ENCODE measurements at regions not wholly inside any gene's neighbourhood (a gene's known extent, or its start where the extent isn't known, plus 50 kb on each side); places are given as distances from the start of the nearest gene placed in this dataset.
"Not testable (repeated sequence)": the region's sequence is repeated elsewhere in the genome, so short reads cannot be mapped to it uniquely, and the experiment has no call there.

- no peak for DNase-seq (ENCODE audit: low read depth in 2 of 2)
Measured at GRCh38 chr3:655824-656223, 437.0 kb upstream of the CNTN6 start.

- no peak for DNase-seq (ENCODE audit: low read depth in 2 of 2)
Measured at GRCh38 chr3:661356-661755, 431.5 kb upstream of the CNTN6 start.

GRCh38 chr3:674116-674515, 418.7 kb upstream of the CNTN6 start:
- no peak for DNase-seq (ENCODE audit: low read depth in 2 of 2)

- DNase-seq (ENCODE audit: low read depth in 2 of 2): no peak
Measured at GRCh38 chr3:675846-676245, 417.0 kb upstream of the CNTN6 start.

GRCh38 chr3:683770-684169, 409.1 kb upstream of the CNTN6 start:
- no peak for DNase-seq (ENCODE audit: low read depth in 2 of 2)

GRCh38 chr3:690770-691169, 402.1 kb upstream of the CNTN6 start:
- no peak for DNase-seq (ENCODE audit: low read depth in 2 of 2)

DNA sequence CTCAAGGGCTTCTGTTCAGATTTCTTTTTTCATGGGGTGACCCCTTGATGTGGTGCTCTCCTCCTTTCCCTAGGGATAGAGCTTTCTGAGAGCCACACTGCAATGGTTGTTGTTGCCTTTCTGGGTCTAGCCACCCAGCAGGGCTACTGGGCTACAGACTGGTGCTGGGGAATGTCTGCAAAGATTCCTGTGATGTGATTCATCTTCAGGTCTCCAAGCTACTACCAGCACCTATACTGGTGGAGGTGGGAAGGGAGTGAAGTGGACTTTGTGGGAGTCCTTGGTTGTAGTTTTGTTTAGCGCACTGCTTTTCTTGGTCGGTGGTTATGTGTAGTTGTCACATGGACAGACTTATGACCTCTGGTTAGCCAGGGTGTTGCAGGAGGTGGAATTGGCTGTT, 392.3 kb upstream of the CNTN6 start:
- no peak for DNase-seq (ENCODE audit: low read depth in 2 of 2)

GRCh38 chr3:707041-707440, 385.8 kb upstream of the CNTN6 start:
- DNase-seq (ENCODE audit: low read depth in 2 of 2): no peak

GRCh38 chr3:713006-713621, 379.7 kb upstream of the CNTN6 start:
- no peak for DNase-seq (ENCODE audit: low read depth in 2 of 2)

GRCh38 chr3:713947-714620, 378.7 kb upstream of the CNTN6 start:
- no peak for DNase-seq (ENCODE audit: low read depth in 2 of 2)

DNA sequence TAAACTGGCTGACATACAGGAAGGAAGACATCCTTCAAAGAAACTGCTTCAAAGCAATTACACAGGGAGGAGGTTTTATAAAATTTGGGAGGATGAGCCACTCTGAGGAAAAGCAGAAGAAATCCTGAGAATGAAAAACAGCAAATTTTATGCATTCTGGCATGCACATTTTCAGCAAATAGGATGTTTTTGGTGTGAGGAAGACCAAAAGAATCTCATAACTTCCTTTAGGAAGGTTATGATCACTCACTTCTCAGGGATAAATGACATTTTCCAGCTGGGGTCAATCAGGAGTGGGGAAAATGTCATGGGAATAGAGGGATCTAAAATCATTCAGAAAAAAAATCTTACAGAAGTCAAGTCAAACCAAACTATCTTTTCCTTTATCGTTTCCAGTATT, 371.7 kb upstream of the CNTN6 start:
- DNase-seq (ENCODE audit: low read depth in 2 of 2): no peak

GRCh38 chr3:732326-732928, 360.4 kb upstream of the CNTN6 start:
- DNase-seq (ENCODE audit: low read depth in 2 of 2): no peak

GRCh38 chr3:733313-733712, 359.5 kb upstream of the CNTN6 start:
- no peak for DNase-seq (ENCODE audit: low read depth in 2 of 2)

GRCh38 chr3:757711-758110, 335.1 kb upstream of the CNTN6 start:
- no peak for DNase-seq (ENCODE audit: low read depth in 2 of 2)

DNA sequence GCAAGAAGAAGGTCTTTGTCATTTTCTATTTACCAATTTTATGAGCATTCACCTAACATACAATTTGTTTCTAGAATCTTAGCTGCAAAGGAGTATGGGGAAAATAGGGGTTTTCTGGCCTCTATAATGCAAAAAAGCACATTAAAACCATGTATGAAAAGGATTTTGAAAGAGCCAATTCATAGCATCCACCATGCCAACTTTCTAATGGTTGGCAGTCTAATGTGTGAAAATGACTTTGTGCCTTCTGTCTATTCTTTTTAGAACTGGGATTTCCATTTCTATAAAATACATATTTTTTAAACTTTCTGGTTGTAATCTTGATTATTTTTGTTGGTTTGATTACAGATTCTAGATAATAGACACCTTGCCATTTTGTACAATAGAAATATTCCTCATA, 333.7 kb upstream of the CNTN6 start:
- no peak for DNase-seq (ENCODE audit: low read depth in 2 of 2)

DNA sequence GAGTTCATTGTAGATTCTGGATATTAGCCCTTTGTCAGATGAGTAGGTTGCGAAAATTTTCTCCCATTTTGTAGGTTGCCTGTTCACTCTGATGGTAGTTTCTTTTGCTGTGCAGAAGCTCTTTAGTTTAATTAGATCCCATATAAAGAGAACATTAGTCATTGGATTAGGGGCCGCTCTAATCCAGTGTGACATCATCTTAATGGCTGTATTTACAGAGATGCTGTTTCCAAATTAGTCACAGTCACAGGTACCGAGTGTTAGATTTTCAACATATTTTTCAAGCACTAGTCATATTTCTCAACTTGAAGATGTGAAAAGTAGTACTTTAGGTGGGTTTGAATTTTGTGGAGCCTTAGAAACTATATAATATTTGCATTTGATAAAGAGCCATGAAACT, 319.4 kb upstream of the CNTN6 start:
- not testable (repeated sequence) for DNase-seq (ENCODE audit: low read depth in 2 of 2)

GRCh38 chr3:775178-775880, 317.5 kb upstream of the CNTN6 start:
- no peak for DNase-seq (ENCODE audit: low read depth in 2 of 2)

GRCh38 chr3:780505-780904, 312.3 kb upstream of the CNTN6 start:
- no peak for DNase-seq (ENCODE audit: low read depth in 2 of 2)

GRCh38 chr3:791442-791841, 301.4 kb upstream of the CNTN6 start:
- no peak for DNase-seq (ENCODE audit: low read depth in 2 of 2)

- DNase-seq (ENCODE audit: low read depth in 2 of 2): no peak
Measured at GRCh38 chr3:792630-793029, 300.2 kb upstream of the CNTN6 start.

GRCh38 chr3:804211-804610, 288.6 kb upstream of the CNTN6 start:
- DNase-seq (ENCODE audit: low read depth in 2 of 2): no peak

DNA sequence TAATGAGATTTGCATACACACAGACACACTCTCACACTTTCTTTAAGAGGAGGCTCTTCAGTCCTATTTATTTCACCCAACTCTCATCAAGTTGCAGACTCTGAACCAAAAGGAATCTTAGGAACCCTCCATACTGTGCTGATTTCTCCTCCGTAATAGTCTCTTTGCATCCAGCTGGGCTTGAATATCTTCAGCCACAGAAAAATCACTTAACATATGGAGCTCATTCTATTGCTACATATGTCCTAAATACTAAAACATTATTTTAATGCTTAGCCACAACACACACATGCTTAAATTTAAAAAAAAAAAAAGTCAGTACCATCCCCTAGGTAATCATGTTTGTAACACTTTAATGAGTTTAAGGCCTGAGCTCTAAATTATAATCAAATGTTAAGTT, 287.5 kb upstream of the CNTN6 start:
- no peak for DNase-seq (ENCODE audit: low read depth in 2 of 2)

DNA sequence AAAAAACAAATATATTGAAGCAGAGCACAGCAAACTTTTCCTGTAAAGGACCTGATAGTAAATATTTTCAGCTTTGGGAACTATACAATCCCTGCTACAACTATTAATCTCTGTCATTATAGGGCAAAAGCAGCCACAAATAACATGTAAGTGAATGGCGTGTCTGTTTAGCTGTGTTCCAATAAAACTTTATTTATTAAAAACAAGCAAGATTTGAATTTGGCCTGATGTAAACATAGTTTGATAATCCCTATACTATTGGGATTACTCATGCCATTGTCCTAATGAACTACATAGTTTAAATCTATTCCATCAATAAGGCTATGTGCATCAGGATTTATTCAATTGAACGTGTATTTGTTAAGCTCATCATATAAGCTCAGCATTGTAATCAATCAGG, 286.8 kb upstream of the CNTN6 start:
- no peak for DNase-seq (ENCODE audit: low read depth in 2 of 2)

Data from fibroblast of skin of left quadriceps (primary cell).